GM23338 (cell line): ENCODE measurements at regions not wholly inside any gene's neighbourhood (a gene's known extent, or its start where the extent isn't known, plus 50 kb on each side); places are given as distances from the start of the nearest gene placed in this dataset.

Experiments
- CREB1 ChIP-seq: fragments of 250-450 bp; sonication (Bioruptor Pico); IDR thresholded peaks from 2 replicates; pipeline ENCODE4 v1.5.0; 2020; ENCODE audit warnings: low read depth, mild to moderate bottlenecking, moderate library complexity
- CTCF ChIP-seq, 2 experiments: fragments of 200-600 bp in 1 of 2; sonication (generic) in 1 of 2; conservative IDR thresholded peaks; 2 replicates each; pipeline versions ENCODE4 v1.5.1 to v1.6.1; 2016 to 2017; ENCODE audit warnings: antibody characterized with exemption in 2 of 2, low read depth in 2 of 2, mild to moderate bottlenecking in 2 of 2, moderate library complexity in 1 of 2
- EZH2 ChIP-seq: fragments of 200-600 bp; sonication (generic); IDR thresholded peaks from one replicate; pipeline ENCODE4 v1.8.0; 2017; ENCODE audit warnings: antibody characterized with exemption, mild to moderate bottlenecking, low read depth; ENCODE audit not compliant: unreplicated experiment
- EZH2phosphoT487 ChIP-seq: fragments of 200-600 bp; sonication (generic); IDR thresholded peaks from one replicate; pipeline ENCODE4 v1.8.1; 2018; ENCODE audit warnings: antibody characterized with exemption; ENCODE audit not compliant: unreplicated experiment
- JUNB ChIP-seq: IDR thresholded peaks from one replicate; pipeline ENCODE4 v1.6.1; 2016; ENCODE audit warnings: antibody characterized with exemption; ENCODE audit not compliant: unreplicated experiment
- NANOG ChIP-seq: IDR thresholded peaks from 2 replicates; pipeline ENCODE4 v1.6.1; 2016; ENCODE audit warnings: antibody characterized with exemption, borderline replicate concordance
- POLR2AphosphoS5 ChIP-seq: IDR thresholded peaks from 2 replicates; pipeline ENCODE4 v1.6.1; 2016; ENCODE audit warnings: antibody characterized with exemption, low read depth
- REST ChIP-seq: IDR thresholded peaks from one replicate; pipeline ENCODE4 v1.6.1; 2018; ENCODE audit warnings: antibody characterized with exemption; ENCODE audit not compliant: unreplicated experiment
- STAT1 ChIP-seq: IDR thresholded peaks from one replicate; pipeline ENCODE4 v1.6.1; 2016; ENCODE audit warnings: antibody characterized with exemption; ENCODE audit not compliant: unreplicated experiment
- ZNF114 ChIP-seq: fragments of 250-450 bp; sonication (Bioruptor Pico); IDR thresholded peaks from 2 replicates; pipeline ENCODE4 v1.5.0; 2020; ENCODE audit warnings: mild to moderate bottlenecking, moderate library complexity
- ZNF462 ChIP-seq: fragments of 250-450 bp; sonication (Bioruptor Pico); IDR thresholded peaks from 2 replicates; pipeline ENCODE4 v1.5.0; 2020; ENCODE audit warnings: mild to moderate bottlenecking, moderate library complexity

GRCh38 chr6:148274809-148275208, 67.8 kb upstream of the SASH1 start:
- TF ChIP-seq CTCF (conservative IDR thresholded peaks at IDR 0.05; ENCODE audit: low read depth in 2 of 2) (no peak), EZH2 (no peak), POLR2AphosphoS5 (no peak), REST (no peak), EZH2phosphoT487 (no peak), STAT1 (no peak), CREB1 (CRISPR knock-in tag) (no peak), ZNF462 (CRISPR knock-in tag) (no peak), JUNB (no peak), NANOG (no peak), ZNF114 (no peak)
